Uterus (tissue), 2 donors: ENCODE measurements at regions not wholly inside any gene's neighbourhood (a gene's known extent, or its start where the extent isn't known, plus 50 kb on each side); places are given as distances from the start of the nearest gene placed in this dataset.

Source experiments
- CTCF ChIP-seq, 4 experiments: fragments of 200-600 bp in 2 of 4; fragments of 450-650 bp in 2 of 4; sonication (generic) in 2 of 4; IDR thresholded peaks; one replicate each; pipeline ENCODE4 v1.5.1; 2016 to 2019; ENCODE audit warnings: antibody characterized with exemption in 4 of 4, mild to moderate bottlenecking in 2 of 4, moderate library complexity in 1 of 4
- POLR2A ChIP-seq, 2 donors: fragments of 450-650 bp; IDR thresholded peaks; one replicate each; pipeline ENCODE4 v1.6.1; 2016; ENCODE audit warnings: antibody characterized with exemption in 2 of 2, mild to moderate bottlenecking in 1 of 2, moderate library complexity in 1 of 2

GRCh38 chr3:16708285-16708684, 103.1 kb upstream of the DAZL start:
- no peak for TF ChIP-seq CTCF (IDR thresholded peaks at IDR 0.05)
- no peak for TF ChIP-seq POLR2A (IDR thresholded peaks at IDR 0.05)
